ENCODE measurements at regions not wholly inside any gene's neighbourhood (a gene's known extent, or its start where the extent isn't known, plus 50 kb on each side); places are given as distances from the start of the nearest gene placed in this dataset.

DNA sequence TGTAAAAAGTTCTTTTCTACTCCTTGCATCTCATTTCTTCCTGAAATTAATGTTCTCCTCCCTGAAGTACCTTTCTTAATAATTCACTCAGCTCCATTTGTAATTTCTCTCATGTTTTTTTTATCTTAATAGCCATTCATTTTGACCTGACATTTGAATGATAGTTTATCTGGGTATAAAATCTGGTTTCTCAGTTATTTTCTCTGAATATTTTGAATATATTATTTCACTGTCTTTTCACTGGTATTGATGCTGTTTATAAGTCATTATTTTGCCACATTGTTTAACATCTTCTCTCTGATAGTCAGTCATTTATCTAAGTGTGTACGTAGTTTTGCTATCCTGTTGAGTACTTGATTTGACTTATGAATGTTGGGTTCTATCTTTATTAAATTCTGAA lies 68.8 kb upstream of the ARHGAP18 start:
- Mint-ChIP-seq H3K27me3 (ENCODE audit: insufficient read depth) (no peaks in the 10 kb centered on the region), H3K4me1 (ENCODE audit: low read depth) (peaks cover 9% of the 10 kb centered on the region), H3K27ac (no peak overlapping the region), H3K4me3 (no peak overlapping the region), H3K36me3 (ENCODE audit: low read depth) (peaks cover 32% of the 10 kb centered on the region), H3K9me3 (peaks cover 28% of the 10 kb centered on the region)
- TF ChIP-seq, protein P1, sequence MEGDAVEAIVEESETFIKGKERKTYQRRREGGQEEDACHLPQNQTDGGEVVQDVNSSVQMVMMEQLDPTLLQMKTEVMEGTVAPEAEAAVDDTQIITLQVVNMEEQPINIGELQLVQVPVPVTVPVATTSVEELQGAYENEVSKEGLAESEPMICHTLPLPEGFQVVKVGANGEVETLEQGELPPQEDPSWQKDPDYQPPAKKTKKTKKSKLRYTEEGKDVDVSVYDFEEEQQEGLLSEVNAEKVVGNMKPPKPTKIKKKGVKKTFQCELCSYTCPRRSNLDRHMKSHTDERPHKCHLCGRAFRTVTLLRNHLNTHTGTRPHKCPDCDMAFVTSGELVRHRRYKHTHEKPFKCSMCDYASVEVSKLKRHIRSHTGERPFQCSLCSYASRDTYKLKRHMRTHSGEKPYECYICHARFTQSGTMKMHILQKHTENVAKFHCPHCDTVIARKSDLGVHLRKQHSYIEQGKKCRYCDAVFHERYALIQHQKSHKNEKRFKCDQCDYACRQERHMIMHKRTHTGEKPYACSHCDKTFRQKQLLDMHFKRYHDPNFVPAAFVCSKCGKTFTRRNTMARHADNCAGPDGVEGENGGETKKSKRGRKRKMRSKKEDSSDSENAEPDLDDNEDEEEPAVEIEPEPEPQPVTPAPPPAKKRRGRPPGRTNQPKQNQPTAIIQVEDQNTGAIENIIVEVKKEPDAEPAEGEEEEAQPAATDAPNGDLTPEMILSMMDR (IDR thresholded peaks at IDR 0.05): no peak
- no peak for DNase-seq

DNA sequence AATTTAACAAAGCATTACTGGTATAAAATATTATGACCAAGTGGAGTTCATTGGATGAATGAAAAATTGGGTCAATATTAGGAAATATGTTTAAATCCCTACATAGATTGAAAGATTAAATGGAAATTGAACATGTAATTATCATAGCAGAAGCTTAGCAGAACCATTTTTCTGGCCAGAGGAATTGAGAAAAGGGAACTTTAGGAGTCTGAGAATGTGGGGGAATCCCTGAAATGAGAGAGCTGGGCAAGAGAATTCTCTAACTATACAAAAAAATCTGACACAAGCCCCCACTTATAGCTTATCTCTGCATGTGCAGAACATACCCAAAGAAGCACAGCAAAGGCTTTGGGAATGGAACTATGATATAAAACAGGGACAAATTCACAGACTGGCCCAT lies 67.4 kb upstream of the ARHGAP18 start:
- peaks cover 27% of the 10 kb centered on the region for H3K36me3 Mint-ChIP-seq (ENCODE audit: low read depth)
- H3K4me3 Mint-ChIP-seq: no peak overlapping the region
- no peak overlapping the region for H3K27ac Mint-ChIP-seq
- DNase-seq: no peak
- TF ChIP-seq, protein P1 (IDR thresholded peaks at IDR 0.05): no peak
- H3K4me1 Mint-ChIP-seq (ENCODE audit: low read depth): peaks cover 9% of the 10 kb centered on the region
- peaks cover 28% of the 10 kb centered on the region for H3K9me3 Mint-ChIP-seq
- H3K27me3 Mint-ChIP-seq (ENCODE audit: insufficient read depth): no peaks in the 10 kb centered on the region

DNA sequence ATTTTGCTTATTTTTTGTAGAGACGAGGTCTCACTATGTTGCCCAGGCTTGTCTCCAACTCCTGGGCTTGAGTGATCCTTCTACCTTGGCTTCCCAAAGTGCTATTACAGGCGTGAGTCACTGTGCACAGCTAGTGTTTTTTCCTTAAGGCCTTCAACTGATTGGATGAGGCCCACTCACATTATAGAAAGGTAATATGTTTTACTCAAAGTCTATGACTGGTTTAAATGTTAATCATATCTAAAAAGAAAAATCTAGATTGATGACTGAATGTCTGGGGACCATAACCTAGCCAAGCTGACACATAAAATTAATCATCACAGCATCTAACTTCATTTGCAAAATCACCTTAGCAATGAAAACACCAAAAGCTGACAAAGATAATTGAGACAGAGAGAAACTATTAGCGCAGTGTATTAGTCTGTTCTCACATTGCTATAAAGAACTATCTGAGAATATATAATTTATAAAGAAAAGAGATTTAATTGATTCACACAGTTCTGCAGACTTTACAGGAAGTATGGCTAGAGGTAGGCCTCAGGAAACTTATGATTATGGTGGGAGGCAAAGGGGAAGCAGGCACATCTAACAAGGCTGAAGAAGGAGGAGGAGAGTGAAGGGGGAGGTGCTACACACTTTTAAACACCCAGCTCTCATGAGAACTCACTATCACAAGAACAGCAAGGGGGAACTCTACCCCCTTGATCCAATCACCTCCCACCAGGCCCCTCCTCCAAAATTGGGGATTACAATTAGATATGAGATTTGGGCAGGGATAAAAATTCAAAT lies 66.8 kb upstream of the ARHGAP18 start:
- Mint-ChIP-seq H3K27ac (no peak overlapping the region), H3K4me3 (no peak overlapping the region), H3K4me1 (ENCODE audit: low read depth) (peaks cover 9% of the 10 kb centered on the region), H3K36me3 (ENCODE audit: low read depth) (peaks cover 26% of the 10 kb centered on the region), H3K9me3 (peaks cover 28% of the 10 kb centered on the region), H3K27me3 (ENCODE audit: insufficient read depth) (no peaks in the 10 kb centered on the region)
- TF ChIP-seq, protein P1 (IDR thresholded peaks at IDR 0.05): no peak
- no peak for DNase-seq

DNA sequence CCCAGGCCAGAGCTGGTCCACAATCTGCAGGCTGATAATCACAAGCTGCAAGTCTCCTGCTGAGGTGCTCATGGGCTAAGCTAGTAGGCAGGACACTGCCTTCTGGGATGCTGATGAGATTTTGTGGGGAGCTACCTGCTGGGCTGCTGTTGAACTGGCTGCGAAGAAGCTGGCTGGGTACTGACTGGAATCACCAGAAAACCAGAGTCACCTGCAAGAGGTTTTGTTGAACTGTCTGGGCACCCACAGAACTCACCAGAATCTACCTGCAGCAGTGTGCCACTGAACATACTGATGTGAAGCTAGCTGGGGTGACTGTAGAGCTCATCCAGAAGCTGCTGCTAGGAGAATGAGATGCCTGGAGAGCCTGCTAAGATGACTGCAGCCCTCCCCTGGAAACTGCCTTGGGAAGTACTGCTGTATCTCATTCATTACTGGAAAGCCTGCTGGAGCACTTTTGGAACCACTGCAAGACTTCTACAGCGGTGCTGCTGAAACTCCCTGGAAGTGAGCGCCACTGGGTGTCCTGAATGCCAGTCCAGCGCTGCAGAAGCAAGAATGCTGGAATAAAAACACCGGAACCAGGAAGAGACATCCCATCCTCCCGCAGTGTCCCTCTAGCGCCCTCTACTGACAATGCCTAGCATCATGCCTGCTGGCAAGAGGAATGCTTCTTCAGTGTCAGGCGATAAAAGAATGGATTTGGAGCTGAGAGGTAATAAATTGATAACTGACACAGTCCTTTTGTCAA lies 64.9 kb upstream of the ARHGAP18 start:
- peak; percentile 75 for DNase-seq
- TF ChIP-seq, protein P1 (IDR thresholded peaks at IDR 0.05): peak; percentile 97
- no peak overlapping the region for H3K27ac Mint-ChIP-seq
- peaks cover 9% of the 10 kb centered on the region for H3K4me1 Mint-ChIP-seq (ENCODE audit: low read depth)
- H3K27me3 Mint-ChIP-seq (ENCODE audit: insufficient read depth): no peaks in the 10 kb centered on the region; the same call in 1 of the 2 replicates
- peaks cover 27% of the 10 kb centered on the region for H3K9me3 Mint-ChIP-seq
- H3K36me3 Mint-ChIP-seq (ENCODE audit: low read depth): peaks cover 24% of the 10 kb centered on the region
- peak overlapping the region; percentile 78 for H3K4me3 Mint-ChIP-seq

DNA sequence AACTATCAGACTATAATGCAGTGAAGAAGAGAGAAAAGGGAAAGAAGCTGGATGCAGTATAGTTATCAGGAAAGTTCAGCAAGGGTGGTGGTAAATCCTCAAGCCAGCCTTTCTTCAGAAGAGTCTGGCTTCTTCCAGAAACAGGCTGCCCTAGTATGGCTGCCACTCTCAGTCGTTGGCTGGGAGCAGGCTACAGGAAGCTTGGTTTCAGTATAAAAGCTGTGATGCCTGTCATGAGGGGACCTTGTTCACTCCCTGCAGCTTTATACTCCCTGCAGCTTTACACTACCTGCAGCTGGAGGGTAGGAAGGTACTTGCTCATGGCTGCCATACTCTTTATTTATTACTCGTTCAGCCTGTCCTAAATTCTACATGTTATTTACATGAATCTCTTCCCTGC lies 63.3 kb upstream of the ARHGAP18 start:
- no peak overlapping the region for H3K4me3 Mint-ChIP-seq
- H3K27ac Mint-ChIP-seq: no peak overlapping the region

More for the DNA sequence above, 63.3 kb upstream of the ARHGAP18 start:
- DNase-seq: no peak
- Mint-ChIP-seq H3K4me1 (ENCODE audit: low read depth) (peaks cover 9% of the 10 kb centered on the region), H3K36me3 (ENCODE audit: low read depth) (peaks cover 10% of the 10 kb centered on the region), H3K27me3 (ENCODE audit: insufficient read depth) (no peaks in the 10 kb centered on the region; the same call in none of the 2 replicates), H3K9me3 (peaks cover 12% of the 10 kb centered on the region)
- TF ChIP-seq, protein P1 (IDR thresholded peaks at IDR 0.05): no peak
